ENCODE measurements at regions not wholly inside any gene's neighbourhood (a gene's known extent, or its start where the extent isn't known, plus 50 kb on each side); places are given as distances from the start of the nearest gene placed in this dataset.

- no peak for DNase-seq
These were observed 85.3 kb upstream of the GALNT2 start for GRCh38 chr1:229981736-229982135.

- DNase-seq, result no peak
These were observed 82.6 kb upstream of the GALNT2 start for GRCh38 chr1:229984310-229984991.

- no peak for DNase-seq
These were observed 81.9 kb upstream of the GALNT2 start for GRCh38 chr1:229984992-229985612.

- no peak for DNase-seq
These were observed 81.4 kb upstream of the GALNT2 start for GRCh38 chr1:229985613-229986010.

- DNase-seq, result no peak
These were observed 80.2 kb upstream of the GALNT2 start for GRCh38 chr1:229986737-229987337.

GRCh38 chr1:229987953-229988352, 79.1 kb upstream of the GALNT2 start:
- DNase-seq, result no peak

GRCh38 chr1:229988534-229988933, 78.5 kb upstream of the GALNT2 start:
- no peak for DNase-seq

GRCh38 chr1:229989591-229990248, 77.3 kb upstream of the GALNT2 start:
- no peak for DNase-seq

GRCh38 chr1:229990326-229990725, 76.7 kb upstream of the GALNT2 start:
- no peak for DNase-seq

GRCh38 chr1:229991104-229991513, 75.9 kb upstream of the GALNT2 start:
- DNase-seq, result no peak

GRCh38 chr1:229991724-229992333, 75.2 kb upstream of the GALNT2 start:
- no peak for DNase-seq

- DNase-seq, result no peak
These were observed 74.0 kb upstream of the GALNT2 start for GRCh38 chr1:229993060-229993459.

GRCh38 chr1:229993894-229994293, 73.1 kb upstream of the GALNT2 start:
- no peak for DNase-seq

GRCh38 chr1:229999004-229999670, 67.9 kb upstream of the GALNT2 start:
- no peak for DNase-seq

- no peak for DNase-seq
These were observed 66.4 kb upstream of the GALNT2 start for GRCh38 chr1:230000493-230001184.

- DNase-seq, result no peak
These were observed 64.8 kb upstream of the GALNT2 start for GRCh38 chr1:230002164-230002803.

GRCh38 chr1:230003409-230003808, 63.6 kb upstream of the GALNT2 start:
- no peak for DNase-seq

GRCh38 chr1:230005040-230005439, 62.0 kb upstream of the GALNT2 start:
- DNase-seq, result no peak

GRCh38 chr1:230008721-230009120, 58.3 kb upstream of the GALNT2 start:
- DNase-seq, result no peak

- DNase-seq, result no peak
These were observed 57.3 kb upstream of the GALNT2 start for GRCh38 chr1:230009611-230010313.

Data from CD4-positive, alpha-beta T cell treated with Interleukin-6 for 4 hours (primary cell).